DOHH2 (cell line): ENCODE measurements at regions not wholly inside any gene's neighbourhood (a gene's known extent, or its start where the extent isn't known, plus 50 kb on each side); places are given as distances from the start of the nearest gene placed in this dataset.

Source experiments
- H3F3A ChIP-seq: fragments of 200-600 bp; sonication (generic), shearing (Covaris generic); 2 replicates; pipeline ENCODE4 v1.6.0; 2016; ENCODE audit warnings: antibody characterized with exemption, mild to moderate bottlenecking; ENCODE audit not compliant: control insufficient read depth, insufficient read depth
- H3K27ac ChIP-seq: fragments of 200-600 bp; sonication (generic); 2 replicates; pipeline ENCODE4 v1.5.1; 2014; ENCODE audit warnings: low read depth, mild to moderate bottlenecking, low read length, moderate library complexity
- H3K27me3 ChIP-seq: fragments of 200-600 bp; sonication (generic); 2 replicates; pipeline ENCODE4 v1.6.1; 2014; ENCODE audit warnings: mild to moderate bottlenecking, low read length, mixed read lengths; ENCODE audit not compliant: control insufficient read depth
- H3K36me3 ChIP-seq: fragments of 200-600 bp; sonication (generic); 2 replicates; pipeline ENCODE4 v1.6.1; 2014; ENCODE audit warnings: mild to moderate bottlenecking, low read length, moderate library complexity, mixed read lengths; ENCODE audit not compliant: control insufficient read depth
- H3K4me1 ChIP-seq: fragments of 200-600 bp; sonication (generic); 2 replicates; pipeline ENCODE4 v1.6.1; 2014; ENCODE audit warnings: mild to moderate bottlenecking, low read length, mixed read lengths; ENCODE audit not compliant: control insufficient read depth
- H3K4me2 ChIP-seq: fragments of 200-600 bp; sonication (generic); 2 replicates; pipeline ENCODE4 v1.6.0; 2014; ENCODE audit warnings: mild to moderate bottlenecking, low read length, moderate library complexity
- H3K4me3 ChIP-seq: fragments of 200-600 bp; sonication (generic); 2 replicates; pipeline ENCODE4 v1.5.1; 2014; ENCODE audit warnings: mild to moderate bottlenecking, low read length, mixed read lengths
- H3K79me2 ChIP-seq: fragments of 200-600 bp; sonication (generic); 2 replicates; pipeline ENCODE4 v1.6.1; 2014; ENCODE audit warnings: mild to moderate bottlenecking, low read length, mixed read lengths; ENCODE audit not compliant: control insufficient read depth
- H3K9me2 ChIP-seq: fragments of 200-600 bp; sonication (generic); replicated peaks from 2 replicates; pipeline ENCODE4 v1.6.1; 2014; ENCODE audit warnings: mild to moderate bottlenecking, low read length, mixed read lengths; ENCODE audit not compliant: control insufficient read depth
- H3K9me3 ChIP-seq: fragments of 200-600 bp; sonication (generic); 2 replicates; pipeline ENCODE4 v1.6.1; 2014; ENCODE audit warnings: antibody characterized with exemption, low read length, mixed read lengths; ENCODE audit not compliant: control insufficient read depth, insufficient read depth
- H4K20me1 ChIP-seq: fragments of 200-600 bp; sonication (generic); 2 replicates; pipeline ENCODE4 v1.6.0; 2014; ENCODE audit warnings: low read depth, mild to moderate bottlenecking, antibody characterized with exemption, low read length, moderate library complexity; ENCODE audit not compliant: control insufficient read depth, insufficient read depth
- EZH2phosphoT487 ChIP-seq: fragments of 200-600 bp; sonication (generic); IDR thresholded peaks from 2 replicates; pipeline ENCODE4 v1.6.1; 2017; ENCODE audit warnings: borderline replicate concordance, mild to moderate bottlenecking, antibody characterized with exemption, low read length, moderate library complexity, mixed read lengths
- TF ChIP-seq, protein P1 (sequence below): fragments of 200-600 bp; sonication (generic); IDR thresholded peaks from one replicate; pipeline ENCODE4 v1.5.1; 2014; ENCODE audit warnings: antibody characterized with exemption, mild to moderate bottlenecking, low read depth, low read length; ENCODE audit not compliant: poor library complexity, severe bottlenecking

DNA sequence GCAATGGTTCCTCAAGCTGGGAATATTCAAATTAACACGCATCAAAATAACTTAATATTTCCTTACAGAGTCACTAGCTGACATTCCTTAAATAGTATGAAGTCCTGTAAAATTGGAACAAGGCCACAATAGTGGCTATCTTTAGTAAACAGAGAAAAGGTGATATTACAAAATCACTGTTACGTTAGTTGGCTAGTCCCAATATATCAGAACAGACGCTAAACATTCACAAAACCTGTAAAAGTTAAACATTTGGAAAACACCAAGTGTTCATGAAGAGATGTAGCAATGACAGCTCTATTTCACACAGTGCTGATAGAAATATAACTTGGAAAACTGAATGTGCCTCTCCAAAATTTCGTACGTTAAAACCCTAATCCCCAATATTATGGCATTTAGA lies 61.0 kb upstream of the FAM47C start:
- H3K4me2 ChIP-seq: no peak overlapping the region
- no peak overlapping the region for H3K4me3 ChIP-seq
- H3F3A ChIP-seq: no peaks in the 10 kb centered on the region
- H3K9me2 ChIP-seq: no peaks in the 10 kb centered on the region
- TF ChIP-seq, protein P1, sequence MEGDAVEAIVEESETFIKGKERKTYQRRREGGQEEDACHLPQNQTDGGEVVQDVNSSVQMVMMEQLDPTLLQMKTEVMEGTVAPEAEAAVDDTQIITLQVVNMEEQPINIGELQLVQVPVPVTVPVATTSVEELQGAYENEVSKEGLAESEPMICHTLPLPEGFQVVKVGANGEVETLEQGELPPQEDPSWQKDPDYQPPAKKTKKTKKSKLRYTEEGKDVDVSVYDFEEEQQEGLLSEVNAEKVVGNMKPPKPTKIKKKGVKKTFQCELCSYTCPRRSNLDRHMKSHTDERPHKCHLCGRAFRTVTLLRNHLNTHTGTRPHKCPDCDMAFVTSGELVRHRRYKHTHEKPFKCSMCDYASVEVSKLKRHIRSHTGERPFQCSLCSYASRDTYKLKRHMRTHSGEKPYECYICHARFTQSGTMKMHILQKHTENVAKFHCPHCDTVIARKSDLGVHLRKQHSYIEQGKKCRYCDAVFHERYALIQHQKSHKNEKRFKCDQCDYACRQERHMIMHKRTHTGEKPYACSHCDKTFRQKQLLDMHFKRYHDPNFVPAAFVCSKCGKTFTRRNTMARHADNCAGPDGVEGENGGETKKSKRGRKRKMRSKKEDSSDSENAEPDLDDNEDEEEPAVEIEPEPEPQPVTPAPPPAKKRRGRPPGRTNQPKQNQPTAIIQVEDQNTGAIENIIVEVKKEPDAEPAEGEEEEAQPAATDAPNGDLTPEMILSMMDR: no peak
- no peak for TF ChIP-seq EZH2phosphoT487
- no peaks in the 10 kb centered on the region for H3K4me1 ChIP-seq
- no peaks in the 10 kb centered on the region for H3K79me2 ChIP-seq
- H3K27ac ChIP-seq: no peak overlapping the region
- H3K36me3 ChIP-seq: no peaks in the 10 kb centered on the region
- no peaks in the 10 kb centered on the region for H3K9me3 ChIP-seq
- no peaks in the 10 kb centered on the region for H4K20me1 ChIP-seq
- no peaks in the 10 kb centered on the region for H3K27me3 ChIP-seq

DNA sequence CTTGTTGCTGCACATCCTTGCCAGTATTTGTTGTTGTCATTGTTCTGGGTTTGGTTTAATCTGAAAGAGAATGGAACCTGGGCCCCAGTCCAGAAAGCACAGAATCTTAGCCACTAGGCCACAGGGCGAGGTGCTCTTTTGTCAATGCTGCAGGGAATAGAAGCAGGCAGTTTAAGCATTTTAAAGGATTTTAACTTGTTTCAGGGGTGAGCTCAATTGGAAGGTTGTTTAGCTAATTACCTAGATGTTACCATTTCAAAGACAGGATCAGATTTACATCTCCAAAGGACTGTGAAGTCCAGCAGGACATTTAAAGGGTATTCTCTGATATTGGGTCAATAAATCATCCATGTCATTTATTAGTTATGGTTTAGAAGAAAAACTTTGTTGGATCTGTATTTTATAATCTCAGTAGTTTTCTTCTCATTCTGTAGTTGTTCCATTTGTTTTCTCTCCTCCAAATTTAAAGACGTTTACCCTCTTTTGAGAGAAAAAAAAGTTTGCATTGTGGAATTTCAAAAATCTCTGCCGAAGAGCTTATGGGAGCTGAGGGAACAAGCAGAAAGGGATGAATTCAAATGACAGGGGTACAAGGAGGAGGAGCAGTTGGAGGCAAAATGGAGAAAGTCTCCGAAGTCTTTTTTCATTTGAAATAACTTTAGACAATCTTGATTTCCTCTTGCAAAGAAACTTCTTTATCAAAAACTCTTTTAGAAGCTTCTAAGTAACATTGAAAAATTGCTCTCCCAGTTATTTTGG lies 57.5 kb upstream of the FAM47C start:
- Histone ChIP-seq H3K4me2 (no peak overlapping the region), H3K9me3 (no peaks in the 10 kb centered on the region), H3K27ac (no peak overlapping the region)

DNA sequence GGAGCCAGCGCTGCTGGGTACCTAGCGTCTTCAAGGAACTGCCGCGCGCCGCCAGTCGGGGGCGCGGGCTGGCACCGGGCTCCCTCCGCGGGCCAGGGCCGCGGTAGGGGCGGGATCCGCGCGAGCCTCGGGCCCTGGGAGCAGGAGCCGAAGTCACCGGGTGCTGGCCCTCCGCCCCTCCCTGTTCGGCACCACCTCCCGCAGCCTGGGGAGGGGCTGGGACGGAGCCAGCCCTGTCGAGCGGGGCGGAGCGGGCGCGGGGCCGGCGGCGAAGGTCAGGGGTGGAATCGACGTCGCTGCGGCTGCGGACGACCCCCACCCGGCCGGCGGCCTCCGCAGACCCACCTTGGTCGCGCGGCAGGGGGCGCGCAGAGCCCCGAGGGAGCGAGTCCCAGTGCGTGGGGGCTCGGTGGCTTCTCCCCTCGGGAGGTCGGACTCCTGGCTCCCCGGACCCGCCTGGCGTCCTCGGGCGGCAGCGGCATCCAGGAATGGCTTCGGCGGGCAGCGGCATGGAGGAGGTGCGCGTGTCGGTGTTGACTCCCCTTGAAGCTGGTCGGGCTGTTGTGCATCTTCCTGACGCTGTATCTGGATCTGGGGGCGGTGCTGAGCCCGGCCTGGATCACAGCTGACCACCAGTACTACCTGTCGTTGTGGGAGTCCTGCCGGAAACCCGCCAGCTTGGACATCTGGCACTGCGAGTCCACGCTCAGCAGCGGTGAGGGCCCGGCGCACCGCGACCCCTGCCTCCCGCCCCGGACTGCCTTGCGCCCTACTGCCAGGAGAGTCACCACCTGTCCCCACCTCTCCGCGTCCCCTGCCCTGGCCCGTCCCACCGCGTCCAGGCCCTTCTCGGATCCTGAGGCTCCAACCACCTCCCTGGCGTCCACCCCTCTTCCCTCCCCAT lies 50.5 kb upstream of the FAM47C start:
- H3F3A ChIP-seq: no peaks in the 10 kb centered on the region
- H3K4me1 ChIP-seq: no peaks in the 10 kb centered on the region
- no peaks in the 10 kb centered on the region for H4K20me1 ChIP-seq
- H3K9me3 ChIP-seq: no peaks in the 10 kb centered on the region
- H3K4me3 ChIP-seq: no peak overlapping the region
- H3K4me2 ChIP-seq: no peak overlapping the region
- H3K79me2 ChIP-seq: no peaks in the 10 kb centered on the region
- H3K9me2 ChIP-seq: no peaks in the 10 kb centered on the region
- H3K27me3 ChIP-seq: no peaks in the 10 kb centered on the region
- TF ChIP-seq, protein P1: no peak
- TF ChIP-seq EZH2phosphoT487: no peak
- no peak overlapping the region for H3K27ac ChIP-seq
- H3K36me3 ChIP-seq: no peaks in the 10 kb centered on the region

More for the DNA sequence above, 57.5 kb upstream of the FAM47C start:
- H4K20me1 ChIP-seq: no peaks in the 10 kb centered on the region
- no peaks in the 10 kb centered on the region for H3K4me1 ChIP-seq
- H3F3A ChIP-seq: no peaks in the 10 kb centered on the region
- H3K27me3 ChIP-seq: no peaks in the 10 kb centered on the region
- no peak overlapping the region for H3K4me3 ChIP-seq
- H3K9me2 ChIP-seq: no peaks in the 10 kb centered on the region
- TF ChIP-seq, protein P1: no peak
- TF ChIP-seq EZH2phosphoT487: no peak
- no peaks in the 10 kb centered on the region for H3K79me2 ChIP-seq
- no peaks in the 10 kb centered on the region for H3K36me3 ChIP-seq
